Lower leg skin (tissue), 4 donors: ENCODE measurements at regions not wholly inside any gene's neighbourhood (a gene's known extent, or its start where the extent isn't known, plus 50 kb on each side); places are given as distances from the start of the nearest gene placed in this dataset.

Experiments used
- DNase-seq, 2 donors: peaks; one replicate each; pipeline ENCODE4 v3.0.0-alpha.2; 2019; ENCODE audit warnings: low spot score in 2 of 2
- H3K4me3 ChIP-seq: fragments of 200-600 bp; sonication (generic); 2 replicates; pipeline ENCODE4 v1.5.1; 2017; ENCODE audit warnings: mild to moderate bottlenecking, low read depth; ENCODE audit not compliant: poor library complexity, severe bottlenecking
- POLR2A ChIP-seq, 2 donors: fragments of 450-650 bp; IDR thresholded peaks; one replicate each; pipeline ENCODE4 v1.6.1; 2016 to 2017; ENCODE audit warnings: antibody characterized with exemption in 2 of 2, mild to moderate bottlenecking in 1 of 2, moderate library complexity in 1 of 2
- WGBS, 2 donors: methylation state at CpG; one replicate each; pipeline ENCODE4 v1.1.5; 2018; 5-methylcytosine and 5-hydroxymethylcytosine counted together
- intact Hi-C: fragments of 100-400 bp; cut with DNase I; formaldehyde crosslinking; loops from one replicate; pipeline ENCODE4 v1.15.0; 2023; ENCODE audit warnings: low total_unique reads
- TF ChIP-seq, protein P1 (sequence below), 3 donors: fragments of 450-650 bp; IDR thresholded peaks; one replicate each; pipeline ENCODE4 v1.5.1; 2016; ENCODE audit warnings: antibody characterized with exemption in 3 of 3, mild to moderate bottlenecking in 3 of 3, moderate library complexity in 2 of 3

DNA sequence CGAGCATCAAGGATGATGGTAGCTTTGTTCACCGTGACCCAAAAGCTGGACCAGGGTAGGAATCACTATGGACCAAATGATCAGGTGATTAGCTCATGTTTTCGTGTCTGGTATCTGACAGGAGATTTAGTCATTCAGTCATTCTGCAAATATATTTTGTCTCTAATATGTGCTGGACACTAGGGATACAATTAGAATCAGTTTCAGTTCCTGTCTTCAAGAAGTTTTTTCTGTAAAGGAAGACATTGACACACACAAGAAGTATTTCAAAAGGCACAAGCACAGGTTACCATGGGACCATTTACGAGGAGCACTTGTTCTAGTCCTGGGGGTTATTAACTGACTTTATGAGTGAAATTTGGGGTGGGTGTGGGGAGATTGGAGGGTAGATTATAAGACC is 244.9 kb downstream of the HIVEP2 start:
- intact Hi-C loops = no loop called here
- H3K4me3 ChIP-seq = no peak overlapping the region
- TF ChIP-seq, protein P1, sequence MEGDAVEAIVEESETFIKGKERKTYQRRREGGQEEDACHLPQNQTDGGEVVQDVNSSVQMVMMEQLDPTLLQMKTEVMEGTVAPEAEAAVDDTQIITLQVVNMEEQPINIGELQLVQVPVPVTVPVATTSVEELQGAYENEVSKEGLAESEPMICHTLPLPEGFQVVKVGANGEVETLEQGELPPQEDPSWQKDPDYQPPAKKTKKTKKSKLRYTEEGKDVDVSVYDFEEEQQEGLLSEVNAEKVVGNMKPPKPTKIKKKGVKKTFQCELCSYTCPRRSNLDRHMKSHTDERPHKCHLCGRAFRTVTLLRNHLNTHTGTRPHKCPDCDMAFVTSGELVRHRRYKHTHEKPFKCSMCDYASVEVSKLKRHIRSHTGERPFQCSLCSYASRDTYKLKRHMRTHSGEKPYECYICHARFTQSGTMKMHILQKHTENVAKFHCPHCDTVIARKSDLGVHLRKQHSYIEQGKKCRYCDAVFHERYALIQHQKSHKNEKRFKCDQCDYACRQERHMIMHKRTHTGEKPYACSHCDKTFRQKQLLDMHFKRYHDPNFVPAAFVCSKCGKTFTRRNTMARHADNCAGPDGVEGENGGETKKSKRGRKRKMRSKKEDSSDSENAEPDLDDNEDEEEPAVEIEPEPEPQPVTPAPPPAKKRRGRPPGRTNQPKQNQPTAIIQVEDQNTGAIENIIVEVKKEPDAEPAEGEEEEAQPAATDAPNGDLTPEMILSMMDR (IDR thresholded peaks at IDR 0.05) = no peak
- TF ChIP-seq POLR2A (IDR thresholded peaks at IDR 0.05) = no peak
- WGBS, 2 donors = 90% methylated on average over 4 of the region's 4 CpGs
- DNase-seq = no peak

DNA sequence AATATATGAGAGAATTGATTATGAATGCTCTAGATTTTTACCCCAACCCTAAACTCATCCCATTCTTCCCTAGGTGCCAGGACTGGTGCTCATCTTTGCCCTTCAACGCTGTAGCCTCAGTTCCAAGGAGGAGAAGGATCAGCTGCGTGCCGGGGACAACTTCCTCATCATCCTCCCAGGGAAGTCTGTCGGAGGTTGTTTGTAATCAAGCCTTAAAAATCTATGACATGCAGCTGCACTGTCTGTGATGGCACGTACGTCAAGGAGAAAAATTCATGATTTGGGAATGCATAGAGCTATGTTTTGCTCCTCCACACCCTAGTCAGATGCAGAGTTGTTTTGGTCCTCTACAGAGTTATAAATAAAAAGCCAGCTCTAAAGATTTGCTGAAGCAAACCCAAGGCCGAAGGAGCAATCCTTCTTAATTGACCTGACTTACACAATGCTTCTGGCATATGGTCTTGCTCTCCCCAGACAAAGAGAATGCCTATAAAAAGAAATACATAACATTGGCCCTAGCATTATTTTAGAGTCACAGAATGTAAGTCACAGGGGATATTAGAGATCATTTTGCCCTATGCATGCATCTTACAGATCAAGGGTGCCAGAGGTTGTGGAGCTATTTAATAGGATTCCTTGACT is 244.2 kb downstream of the HIVEP2 start:
- TF ChIP-seq, protein P1 (IDR thresholded peaks at IDR 0.05) = no peak
- no peak for TF ChIP-seq POLR2A (IDR thresholded peaks at IDR 0.05)
- intact Hi-C loops = no loop called here

More for the DNA sequence above, 244.2 kb downstream of the HIVEP2 start:
- no peak for DNase-seq
- 72 to 75% methylated on average over 7 of the region's 7 CpGs for WGBS, 2 donors
- H3K4me3 ChIP-seq = no peak overlapping the region
